Calu3 (cell line): ENCODE measurements at regions not wholly inside any gene's neighbourhood (a gene's known extent, or its start where the extent isn't known, plus 50 kb on each side); places are given as distances from the start of the nearest gene placed in this dataset.

Experiments
- BruUV-seq: library from RNA; stranded (reverse); fragments of 400-500 nt; replicated peaks from 2 replicates; lab custom pipeline; 2021; lab: Mats Ljungman, UMichigan
- CTCF ChIA-PET: fragments of 300-600 bp; sonication (Branson Sonifier 250); formaldehyde crosslinking; loops from one replicate; lab custom pipeline; 2022; ENCODE audit warnings: antibody characterized with exemption; lab: Charles Lee
- DNase-seq: peaks from one replicate; pipeline ENCODE4 v3.0.0; 2022
- H3K27ac Mint-ChIP-seq: one replicate; pipeline ENCODE4 v1.8.0; 2022; ENCODE audit warnings: mixed read lengths; ENCODE audit not compliant: unreplicated experiment
- H3K27me3 Mint-ChIP-seq: one replicate; pipeline ENCODE4 v1.8.0; 2022; ENCODE audit warnings: mixed read lengths; ENCODE audit not compliant: unreplicated experiment
- H3K36me3 Mint-ChIP-seq: one replicate; pipeline ENCODE4 v1.8.0; 2022; ENCODE audit warnings: mild to moderate bottlenecking, moderate library complexity, mixed read lengths; ENCODE audit not compliant: insufficient read depth, unreplicated experiment
- H3K4me1 Mint-ChIP-seq: one replicate; pipeline ENCODE4 v1.8.0; 2022; ENCODE audit warnings: mild to moderate bottlenecking, low read depth, mixed read lengths; ENCODE audit not compliant: unreplicated experiment
- H3K4me3 Mint-ChIP-seq: one replicate; pipeline ENCODE4 v1.8.0; 2022; ENCODE audit warnings: mild to moderate bottlenecking, low read depth, moderate library complexity, mixed read lengths; ENCODE audit not compliant: unreplicated experiment
- H3K9me3 Mint-ChIP-seq: one replicate; pipeline ENCODE4 v1.8.0; 2022; ENCODE audit warnings: low read depth, mixed read lengths; ENCODE audit not compliant: unreplicated experiment
- CTCF ChIP-seq: fragments of 200-600 bp; IDR thresholded peaks from one replicate; pipeline ENCODE4 v1.8.0; 2022; ENCODE audit warnings: antibody characterized with exemption; ENCODE audit not compliant: unreplicated experiment
- intact Hi-C: fragments of 100-400 bp; cut with micrococcal nuclease; formaldehyde crosslinking; loops from one replicate; pipeline ENCODE4 v1.10.0; 2022; ENCODE audit not compliant: unreplicated experiment

- Mint-ChIP-seq H3K36me3 (no peaks in the 10 kb centered on the region), H3K4me1 (no peaks in the 10 kb centered on the region), H3K27me3 (no peaks in the 10 kb centered on the region), H3K27ac (no peak overlapping the region), H3K9me3 (no peaks in the 10 kb centered on the region), H3K4me3 (no peak overlapping the region)
- no peak for TF ChIP-seq CTCF
- no peak for DNase-seq
- CTCF ChIA-PET, result no interaction called here
- intact Hi-C loops, result no loop called here
- no TSS peak for BruUV-seq
These were observed 57.7 kb upstream of the UST start for GRCh38 chr6:148689168-148689567.

GRCh38 chr6:148693882-148694484 lies 52.8 kb upstream of the UST start:
- TF ChIP-seq CTCF, result no peak
- Mint-ChIP-seq H3K36me3 (no peaks in the 10 kb centered on the region), H3K27me3 (no peaks in the 10 kb centered on the region), H3K4me1 (no peaks in the 10 kb centered on the region), H3K27ac (no peak overlapping the region), H3K4me3 (no peak overlapping the region), H3K9me3 (no peaks in the 10 kb centered on the region)
- no TSS peak for BruUV-seq
- intact Hi-C loops, result no loop called here
- CTCF ChIA-PET, result no interaction called here
- no peak for DNase-seq
